Activated CD4-positive, CD25-positive, alpha-beta regulatory T cell treated with anti-CD3 and anti-CD28 coated beads, Interleukin-2, amount 50 U/mL, for 16 hours (primary cell): ENCODE measurements at regions not wholly inside any gene's neighbourhood (a gene's known extent, or its start where the extent isn't known, plus 50 kb on each side); places are given as distances from the start of the nearest gene placed in this dataset.

Source experiments
- DNase-seq: peaks from one replicate; pipeline ENCODE4 v3.0.0-alpha.2; 2020; ENCODE audit warnings: low read depth, low spot score

DNA sequence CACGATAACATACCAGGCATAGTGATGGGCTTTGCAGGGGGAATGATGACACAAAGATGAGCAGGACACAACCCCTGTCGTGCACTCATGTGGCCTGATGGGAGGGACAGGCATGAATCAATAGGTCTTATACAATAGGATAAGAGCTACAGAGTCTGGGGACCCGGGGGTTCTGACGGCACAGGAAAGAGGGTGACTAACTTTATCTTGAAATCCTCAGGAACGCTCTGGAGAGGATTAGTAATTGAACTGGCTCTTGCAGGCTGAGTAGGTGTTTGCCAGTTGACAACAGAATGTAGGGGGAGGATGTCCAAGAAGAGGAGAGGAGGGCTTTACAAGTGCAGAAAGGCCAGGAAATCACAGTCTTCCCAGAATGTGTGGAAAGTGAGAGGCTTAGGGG is 219.9 kb upstream of the ECI2 start:
- DNase-seq: no peak

DNA sequence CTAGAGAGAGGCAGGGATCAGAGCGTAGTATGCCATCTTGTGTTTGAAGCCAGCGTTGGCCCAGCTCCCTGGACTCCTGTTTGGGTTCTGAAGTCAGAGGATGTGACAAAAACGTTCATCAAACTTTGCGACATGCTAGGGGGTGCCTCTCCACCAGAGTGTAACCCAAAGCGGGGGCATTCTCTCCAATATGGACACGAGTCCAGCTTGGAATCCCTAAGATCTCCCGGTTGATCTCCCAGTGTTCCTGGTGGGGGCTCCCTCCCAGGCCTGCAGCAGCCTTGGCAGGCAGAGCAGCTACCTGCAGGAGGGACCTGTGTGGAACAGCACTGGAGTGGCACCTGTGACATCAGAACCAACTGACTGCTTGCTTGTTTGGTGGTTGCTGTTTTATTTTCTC is 218.8 kb upstream of the ECI2 start:
- DNase-seq: no peak

DNA sequence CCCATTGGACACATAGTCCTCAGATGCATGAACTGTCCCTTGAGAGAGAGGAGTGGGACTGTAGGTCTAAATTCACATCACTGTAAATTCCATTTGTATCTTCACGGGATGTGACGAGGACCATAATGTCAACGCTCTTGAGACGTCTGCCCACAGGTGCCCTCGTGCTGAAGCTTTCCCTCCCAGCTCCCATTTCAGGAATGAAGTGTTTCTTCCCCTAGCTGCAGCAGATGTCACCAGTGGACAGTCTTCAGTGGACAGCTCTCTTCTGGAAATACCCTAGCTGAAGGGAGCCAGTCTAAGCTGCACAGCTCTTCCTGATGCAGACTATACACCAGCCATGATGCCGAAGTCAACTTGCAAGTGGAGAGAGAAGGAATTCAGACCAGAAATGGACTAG is 217.4 kb upstream of the ECI2 start:
- DNase-seq: no peak

DNA sequence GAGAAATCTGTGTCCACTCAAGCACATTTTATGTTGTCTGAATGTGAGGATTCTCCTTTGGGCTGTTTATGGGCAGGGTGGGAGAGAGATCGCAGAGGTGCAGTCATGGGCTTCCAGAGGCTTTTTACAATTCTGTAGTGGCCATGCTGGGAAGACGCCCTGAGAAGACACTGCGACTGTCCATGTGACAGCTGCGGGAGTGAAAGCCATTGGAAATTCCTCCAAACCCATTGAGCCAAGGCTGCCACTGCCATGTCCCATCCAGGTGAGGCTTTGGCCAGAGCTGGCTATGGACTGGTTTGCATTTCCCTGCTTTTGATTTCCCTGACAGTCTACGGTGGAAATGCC is 216.9 kb upstream of the ECI2 start:
- no peak for DNase-seq

DNA sequence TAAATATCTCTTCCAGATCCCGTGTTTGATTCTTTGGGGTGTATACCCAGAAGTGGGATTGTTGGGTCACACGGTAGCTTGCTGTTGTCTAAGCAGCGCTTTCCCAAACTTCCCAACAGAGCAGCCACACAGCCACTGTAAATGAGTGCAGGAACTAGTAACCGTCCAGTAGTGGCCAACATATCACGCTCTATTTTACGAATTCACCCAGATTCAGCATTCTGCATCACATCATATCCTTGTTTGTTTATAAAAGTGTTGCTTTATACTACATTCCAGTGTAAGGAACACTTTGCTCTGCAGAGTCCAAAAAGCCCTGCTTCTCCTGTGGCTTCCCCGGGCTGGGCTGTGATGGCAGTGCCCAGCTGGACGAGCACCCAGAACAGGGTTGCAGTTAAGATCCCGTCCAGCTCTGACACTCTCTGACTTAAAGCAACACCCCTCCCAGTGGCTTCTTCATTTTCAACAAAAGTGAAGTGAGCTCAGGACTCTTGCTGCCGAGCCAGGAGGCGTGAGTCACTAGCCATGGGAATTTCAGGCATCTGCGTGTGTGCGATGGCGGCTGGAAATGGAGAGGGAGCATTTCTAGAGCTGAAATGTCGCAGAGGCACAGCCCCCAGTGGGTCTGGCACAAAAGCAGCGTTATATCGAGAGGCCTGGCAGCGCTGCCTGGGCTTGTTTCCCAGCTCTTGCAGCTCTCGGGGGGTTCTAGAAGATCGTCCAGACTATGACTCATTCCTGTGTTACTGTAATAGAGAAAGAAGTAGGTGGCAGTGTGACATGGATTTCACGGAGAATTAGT is 216.3 kb upstream of the ECI2 start:
- no peak for DNase-seq

DNA sequence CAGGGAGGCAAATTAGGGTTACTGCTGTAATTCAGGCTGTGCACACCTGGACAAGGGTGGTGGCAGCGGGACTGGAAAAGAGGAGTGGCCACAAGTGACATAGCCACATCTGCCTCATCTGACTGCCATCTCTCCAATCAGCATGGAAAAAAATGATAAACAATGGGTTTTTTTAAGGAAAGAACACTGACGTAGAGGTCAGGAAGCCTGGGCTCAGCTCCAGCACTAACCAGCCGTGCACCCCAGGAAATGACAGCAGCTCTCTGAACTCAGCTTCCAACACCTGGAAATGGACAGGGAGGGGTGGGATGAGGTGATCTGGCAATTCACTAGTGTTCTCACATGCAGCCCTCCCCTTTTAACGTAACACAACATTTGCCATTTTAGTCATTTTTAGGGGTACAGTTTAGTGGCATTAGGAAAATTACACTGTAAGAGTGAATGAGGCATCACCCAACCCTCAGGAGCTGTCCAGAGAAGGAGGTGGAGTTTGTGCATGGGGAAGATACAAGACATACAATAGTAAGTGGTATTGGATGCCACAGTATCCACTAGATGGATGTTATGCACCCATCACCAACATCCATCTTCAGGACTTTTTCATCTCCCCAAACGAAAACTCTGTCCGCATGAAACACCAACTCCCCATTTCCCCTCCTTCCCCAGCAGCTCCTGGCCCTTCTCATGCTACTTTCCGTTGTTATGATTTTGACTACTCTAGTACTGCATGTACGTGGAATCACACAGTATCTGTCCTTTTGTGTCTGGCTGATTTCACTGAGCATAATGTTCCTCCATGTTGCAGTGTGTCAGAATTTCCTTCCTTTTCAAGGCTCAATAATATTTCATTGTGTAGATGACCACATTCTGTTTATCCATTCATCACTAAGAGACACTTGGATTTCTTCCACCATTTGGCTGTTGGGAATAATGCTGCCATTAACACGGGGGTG is 215.5 kb upstream of the ECI2 start:
- no peak for DNase-seq

DNA sequence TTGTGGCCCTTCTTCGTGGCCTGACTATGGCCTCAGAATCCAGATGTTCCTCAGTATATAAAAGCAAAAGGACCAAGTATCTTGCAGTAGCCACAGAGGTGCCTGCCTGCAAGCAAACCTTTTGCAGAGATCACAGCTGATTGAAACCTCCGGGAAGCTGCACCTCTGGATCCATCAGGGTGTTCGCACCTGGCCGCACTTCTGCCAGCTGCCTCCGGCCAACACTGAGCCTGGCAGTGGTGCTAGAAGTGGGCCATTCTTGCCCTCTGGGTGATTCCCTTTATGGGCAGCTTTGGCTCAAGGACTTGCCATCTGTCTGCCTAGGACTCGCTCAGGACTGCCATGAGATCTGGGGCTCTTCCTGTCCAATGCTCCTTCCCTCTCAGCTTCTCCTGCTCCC is 214.6 kb upstream of the ECI2 start:
- DNase-seq: no peak

DNA sequence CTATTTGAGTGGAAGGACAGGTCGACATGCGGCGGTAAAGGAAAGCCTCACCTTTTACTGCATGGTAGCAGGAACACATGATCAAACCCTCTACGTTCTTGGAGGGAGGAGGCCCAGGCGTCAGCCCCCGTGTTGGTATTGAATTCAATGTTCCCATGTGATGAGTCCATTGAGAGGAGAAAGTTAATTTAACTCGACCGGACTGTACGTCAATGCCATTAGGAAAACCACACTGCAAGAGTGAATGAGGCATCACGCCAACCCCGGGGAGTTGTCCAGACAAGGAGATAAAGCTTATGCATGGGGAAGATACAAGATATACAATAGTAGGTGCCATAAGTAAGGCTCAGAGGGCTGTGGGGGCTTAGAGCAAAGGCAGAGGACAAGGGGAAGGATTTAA is 213.9 kb upstream of the ECI2 start:
- no peak for DNase-seq

DNA sequence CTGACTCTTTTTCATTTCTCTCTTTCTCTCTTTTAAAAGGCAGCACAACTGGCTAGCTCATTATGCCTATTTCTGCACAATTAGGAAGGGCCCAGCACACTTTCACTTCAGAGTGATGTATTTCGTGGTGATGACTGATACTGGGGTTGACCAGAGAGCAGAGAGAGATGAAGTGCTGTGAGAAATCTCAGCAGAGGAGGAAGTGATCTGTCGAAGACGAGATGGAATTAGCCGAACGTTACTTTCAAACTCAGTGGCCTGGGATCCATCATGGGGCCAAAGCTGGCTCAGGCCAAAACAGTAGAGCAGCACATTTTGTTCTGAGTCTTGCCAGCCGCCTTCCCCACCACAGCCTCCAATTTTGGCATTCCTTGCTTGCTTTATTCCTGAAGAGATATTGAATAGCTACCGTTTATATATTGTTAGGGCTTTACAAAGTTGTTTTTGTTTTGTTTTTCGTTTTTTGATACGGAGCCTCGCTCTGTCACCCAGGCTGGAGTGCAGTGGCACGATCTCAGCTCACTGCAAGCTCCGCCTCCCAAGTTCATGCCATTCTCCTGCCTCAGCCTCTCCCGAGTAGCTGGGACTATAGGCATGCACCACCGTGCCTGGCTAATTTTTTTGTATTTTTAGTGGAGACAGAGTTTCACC is 213.2 kb upstream of the ECI2 start:
- no peak for DNase-seq

DNA sequence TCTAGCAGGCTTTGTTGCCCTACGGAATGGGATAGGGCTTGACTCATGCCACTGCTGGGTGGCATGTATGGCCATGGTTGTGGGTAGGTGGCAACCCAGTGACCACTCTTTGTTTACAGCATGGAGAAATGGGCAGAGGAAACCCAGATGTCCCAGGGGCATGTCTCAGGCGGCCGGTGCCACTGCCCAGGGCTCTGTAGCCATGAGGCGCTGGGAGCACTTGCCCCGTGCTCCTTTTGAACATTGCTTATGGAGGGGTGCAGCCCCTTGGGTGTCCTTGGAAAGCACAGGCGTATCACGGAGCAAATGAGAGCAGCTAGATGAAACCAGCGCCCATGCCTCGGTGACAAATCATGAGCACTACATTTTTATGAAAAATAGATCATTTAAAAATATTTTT is 212.5 kb upstream of the ECI2 start:
- no peak for DNase-seq

DNA sequence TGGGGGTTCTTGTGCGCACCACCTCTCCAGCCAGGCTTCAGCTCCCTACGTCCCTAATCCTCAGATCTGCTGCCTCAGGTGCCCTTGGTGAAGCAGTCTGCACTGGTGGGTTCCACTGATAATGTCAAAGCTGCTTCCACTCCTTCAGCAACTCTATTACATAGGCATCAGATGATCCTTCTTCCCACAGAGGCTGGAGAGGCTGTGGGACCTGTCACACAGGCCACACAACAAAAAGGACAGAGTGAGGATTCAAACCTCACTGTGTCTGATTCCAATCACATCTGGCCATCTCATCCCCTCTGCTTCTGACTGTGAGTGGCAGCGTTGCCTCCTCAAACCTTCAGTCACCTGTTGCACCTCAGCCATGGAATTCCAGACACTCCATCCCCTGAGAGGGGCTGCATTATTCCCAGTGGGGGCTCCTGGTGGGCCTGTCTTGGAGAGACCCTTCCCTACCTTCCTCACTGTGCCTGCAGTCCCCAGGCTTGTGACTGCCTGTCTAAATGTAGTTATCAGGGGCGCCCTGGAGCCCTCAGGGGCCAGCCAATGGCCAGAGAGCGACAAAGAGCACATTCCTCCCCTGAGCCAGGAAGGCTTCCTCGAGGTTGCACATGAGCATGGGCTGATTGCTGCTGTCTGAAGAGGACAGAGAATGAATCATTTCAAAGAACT is 211.4 kb upstream of the ECI2 start:
- no peak for DNase-seq

DNA sequence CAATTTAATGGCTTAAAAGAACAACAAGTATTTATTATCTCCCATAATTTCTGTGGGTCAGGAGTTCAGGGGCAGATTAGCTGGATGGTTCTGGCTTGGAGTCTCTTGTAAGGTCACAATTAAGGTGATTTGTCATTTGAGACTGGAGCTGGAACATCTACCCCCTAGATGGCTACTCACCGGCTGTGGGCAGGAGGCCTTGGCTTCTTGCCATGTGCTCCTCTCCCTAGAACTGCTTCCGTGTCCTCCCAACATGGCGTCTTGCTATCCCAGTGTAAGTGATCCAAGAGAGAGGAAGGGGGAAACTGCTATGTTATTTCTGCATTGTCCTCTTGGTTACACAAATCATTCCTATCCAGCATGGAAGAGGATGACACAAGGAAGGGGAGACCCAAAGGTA is 210.2 kb upstream of the ECI2 start:
- DNase-seq: no peak

DNA sequence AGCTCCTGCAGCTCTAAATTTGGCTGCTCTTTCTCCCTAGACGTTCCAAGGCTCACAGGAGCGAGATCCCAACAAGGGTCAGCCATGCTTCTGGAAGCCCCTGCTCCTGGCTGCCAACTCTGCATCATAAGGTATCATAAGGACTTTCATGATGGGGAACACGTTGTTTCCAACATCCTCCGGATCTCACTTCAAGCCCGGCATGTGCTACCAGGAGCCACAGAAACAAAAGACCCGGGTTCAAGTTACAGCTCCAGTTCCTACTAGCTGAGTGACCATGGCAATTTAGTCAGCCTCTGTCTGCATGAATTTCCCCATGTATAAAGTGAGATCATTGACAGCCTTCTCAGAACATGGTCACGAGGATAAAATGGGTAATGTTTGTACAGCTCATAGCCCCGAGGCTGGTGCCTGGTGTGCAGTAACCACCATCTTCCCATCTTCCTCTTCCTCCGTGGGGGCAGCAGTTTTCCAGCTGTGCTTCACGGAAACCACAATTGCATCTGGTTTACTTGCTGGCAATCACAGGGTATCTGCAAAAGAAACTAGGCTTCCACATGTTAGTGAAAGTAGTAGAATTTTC is 209.0 kb upstream of the ECI2 start:
- no peak for DNase-seq

DNA sequence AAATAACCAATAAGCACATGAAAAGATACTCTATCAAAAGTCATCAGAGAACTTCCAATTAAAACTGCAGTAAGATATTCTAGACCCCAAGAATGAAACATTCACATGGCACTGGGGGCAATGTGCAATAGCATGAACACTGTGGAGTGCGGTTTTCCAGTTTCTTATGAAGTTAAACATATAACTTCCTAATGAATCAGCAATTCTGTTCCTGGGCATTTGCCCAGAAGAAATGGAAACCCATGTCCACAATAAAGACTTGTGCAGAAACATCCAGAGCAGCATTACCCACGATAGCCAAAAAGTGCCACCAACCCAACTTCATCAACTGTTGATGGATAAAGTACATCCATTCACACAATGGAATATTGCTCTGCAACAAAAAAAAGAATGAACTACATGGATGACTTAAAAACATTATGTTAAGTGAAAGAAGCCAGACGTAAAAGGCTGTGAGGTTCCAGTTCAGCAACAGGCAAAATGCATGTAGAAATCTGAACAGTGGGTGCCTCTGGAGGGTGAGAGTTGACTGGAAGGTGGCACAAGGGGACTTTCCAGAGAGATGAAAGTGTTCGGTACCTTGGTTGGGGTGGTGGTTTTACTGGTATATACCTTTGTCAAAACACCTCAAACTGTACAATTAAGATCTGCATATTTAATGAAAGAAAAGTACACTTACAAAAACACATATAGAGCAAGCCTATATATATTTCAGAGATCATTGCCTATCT is 207.2 kb upstream of the ECI2 start:
- no peak for DNase-seq

DNA sequence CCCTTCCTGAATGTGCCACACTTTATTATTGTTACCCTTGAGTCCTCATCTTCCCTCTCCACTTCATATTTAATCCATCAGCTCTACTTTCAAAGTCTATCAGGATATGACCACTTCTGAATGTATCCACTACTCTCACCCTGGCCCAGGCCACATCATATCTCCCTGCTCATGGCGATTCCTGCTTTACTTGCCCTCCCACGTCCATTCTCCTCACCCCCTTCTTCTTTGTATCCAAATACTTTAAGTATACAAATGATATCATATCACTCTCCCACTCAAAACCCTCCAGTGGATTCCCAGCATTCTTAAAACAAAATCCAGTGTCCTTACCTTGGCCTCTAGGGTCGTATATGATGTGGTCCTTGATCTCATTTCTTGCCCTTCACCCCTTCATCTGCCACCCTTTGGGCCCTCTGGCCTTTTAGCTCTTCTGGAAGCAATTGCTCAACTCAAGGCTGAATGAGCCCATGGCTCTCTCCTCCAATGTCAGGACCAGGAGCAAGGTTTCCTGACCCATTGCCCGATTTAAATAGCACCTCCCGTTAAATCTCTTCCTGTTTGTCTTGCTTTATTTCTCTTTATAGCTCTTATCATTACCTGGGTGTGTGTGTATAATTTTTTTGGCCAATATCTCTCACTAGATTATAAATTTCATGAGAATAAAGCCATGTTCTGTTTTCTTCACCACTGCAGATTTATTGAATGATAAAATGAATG is 205.9 kb upstream of the ECI2 start:
- no peak for DNase-seq

DNA sequence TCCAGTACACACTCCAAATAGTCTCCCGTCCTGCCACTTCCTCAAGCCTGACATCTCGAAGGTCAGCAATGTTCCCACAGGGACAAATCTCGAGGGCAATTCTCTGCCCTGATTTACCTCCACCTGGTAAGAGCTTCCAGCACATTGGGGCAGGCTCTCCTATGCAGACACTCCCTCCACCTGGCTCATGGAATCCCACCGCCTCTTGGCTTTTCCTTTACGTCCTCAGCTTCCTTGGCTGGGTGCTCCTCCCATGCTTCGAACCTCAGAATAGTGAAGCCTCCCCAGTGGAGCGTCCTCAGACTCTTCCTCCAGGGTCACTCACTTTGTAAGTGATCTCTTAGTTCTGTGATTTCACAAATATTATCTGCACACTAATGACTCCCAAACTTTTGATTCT is 205.2 kb upstream of the ECI2 start:
- DNase-seq: no peak

DNA sequence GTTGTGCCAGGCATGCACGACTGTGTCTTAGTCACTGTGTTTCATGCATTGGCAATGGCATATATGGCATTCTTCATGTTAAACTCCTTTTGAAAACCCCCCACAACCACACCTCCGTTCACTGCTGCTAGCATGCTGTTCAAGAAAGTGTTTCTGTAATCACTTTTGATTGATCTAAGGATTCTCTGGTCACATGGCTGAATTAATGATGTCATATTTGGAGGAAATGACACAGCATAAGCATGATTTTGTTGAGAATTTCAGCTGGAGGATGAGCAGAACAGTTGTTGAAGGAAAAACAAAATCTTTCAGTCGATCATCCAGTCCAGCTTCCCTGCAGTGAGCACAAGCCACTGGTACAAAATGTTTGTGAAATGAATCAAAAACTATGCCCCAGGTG is 203.5 kb upstream of the ECI2 start:
- DNase-seq: no peak

DNA sequence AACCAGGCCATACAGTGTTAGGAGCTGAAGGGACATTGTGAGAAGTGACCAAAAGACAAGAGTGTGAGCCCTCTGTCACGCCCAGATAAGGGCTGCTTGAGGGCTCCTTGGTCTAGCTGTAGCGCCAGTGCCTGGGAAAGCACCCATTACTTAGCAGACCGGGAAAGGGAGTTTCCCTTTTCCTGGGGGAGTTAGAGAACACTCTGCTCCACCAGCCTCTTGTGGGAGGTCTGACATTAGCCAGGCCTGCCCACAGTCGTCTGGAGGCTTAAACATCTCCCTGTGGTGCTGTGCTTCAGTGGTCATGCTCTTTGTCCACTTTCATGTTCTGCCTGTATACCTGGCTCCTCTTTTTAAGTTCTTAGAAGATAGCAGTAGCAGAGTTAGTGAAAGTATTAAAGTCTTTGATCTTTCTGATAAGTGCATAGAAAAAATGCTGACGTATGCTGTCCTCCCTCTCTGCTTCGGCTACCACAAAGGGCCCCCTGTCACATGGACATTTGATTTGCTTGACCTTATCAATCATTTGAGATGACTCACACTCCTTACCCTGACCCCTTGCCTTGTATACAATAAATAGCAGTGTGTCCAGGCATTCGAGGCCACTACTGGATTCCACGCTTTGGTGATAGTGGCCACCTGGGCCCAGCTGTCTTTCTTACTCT is 201.5 kb upstream of the ECI2 start:
- no peak for DNase-seq

DNA sequence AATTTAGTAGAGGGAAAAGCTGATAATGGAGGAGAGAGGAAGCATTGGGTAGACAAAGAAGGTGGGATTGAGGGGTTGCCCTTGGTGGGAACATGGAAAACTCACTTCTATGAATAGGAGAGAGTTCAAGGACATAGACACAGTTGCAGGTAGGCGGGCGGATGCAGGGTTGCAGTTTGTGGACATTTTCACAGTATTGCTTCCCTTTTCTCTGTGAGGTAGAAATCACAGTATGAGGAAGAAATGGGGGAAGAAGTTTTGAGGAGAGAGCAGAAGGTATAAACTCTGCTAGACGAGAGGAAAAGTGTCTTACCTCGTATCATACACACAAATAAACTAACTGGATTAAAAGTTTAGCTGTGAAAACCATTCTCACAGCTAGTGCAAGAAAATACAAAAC is 200.7 kb upstream of the ECI2 start:
- DNase-seq: no peak
